HEK293T (cell line): ENCODE measurements at regions not wholly inside any gene's neighbourhood (a gene's known extent, or its start where the extent isn't known, plus 50 kb on each side); places are given as distances from the start of the nearest gene placed in this dataset.

Experiments used
- BHLHE40 ChIP-seq: fragments of 450-650 bp; IDR thresholded peaks from 2 replicates; pipeline ENCODE4 v1.6.1; 2016; ENCODE audit warnings: mild to moderate bottlenecking, moderate library complexity, borderline replicate concordance
- CTBP1 ChIP-seq: fragments of 450-650 bp; IDR thresholded peaks from 2 replicates; pipeline ENCODE4 v1.6.1; 2016; ENCODE audit warnings: borderline replicate concordance
- ELF4 ChIP-seq: fragments of 450-650 bp; IDR thresholded peaks from 2 replicates; pipeline ENCODE4 v1.6.1; 2017; ENCODE audit warnings: antibody characterized with exemption
- FOXK2 ChIP-seq: fragments of 450-650 bp; IDR thresholded peaks from 2 replicates; pipeline ENCODE4 v1.6.1; 2016; ENCODE audit warnings: mild to moderate bottlenecking
- FOXM1 ChIP-seq: fragments of 450-650 bp; IDR thresholded peaks from 2 replicates; pipeline ENCODE4 v1.6.1; 2017; ENCODE audit warnings: mild to moderate bottlenecking, borderline replicate concordance
- L3MBTL2 ChIP-seq: fragments of 450-650 bp; conservative IDR thresholded peaks from 2 replicates; pipeline ENCODE4 v1.6.1; 2016; ENCODE audit warnings: mild to moderate bottlenecking
- LEF1 ChIP-seq: fragments of 450-650 bp; IDR thresholded peaks from 2 replicates; pipeline ENCODE4 v1.6.1; 2017; ENCODE audit warnings: mild to moderate bottlenecking, borderline replicate concordance
- PKNOX1 ChIP-seq: fragments of 450-650 bp; IDR thresholded peaks from 2 replicates; pipeline ENCODE4 v1.6.1; 2016
- SP1 ChIP-seq: fragments of 450-650 bp; IDR thresholded peaks from 2 replicates; pipeline ENCODE4 v1.6.1; 2017
- TARDBP ChIP-seq: fragments of 450-650 bp; IDR thresholded peaks from 2 replicates; pipeline ENCODE4 v1.6.1; 2016
- ZNF384 ChIP-seq: fragments of 450-650 bp; IDR thresholded peaks from 2 replicates; pipeline ENCODE4 v1.6.1; 2016

- TF ChIP-seq FOXM1 (no peak), TARDBP (no peak), ELF4 (no peak), CTBP1 (no peak), L3MBTL2 (no peak), ZNF384 (no peak), LEF1 (no peak), BHLHE40 (no peak), FOXK2 (no peak), SP1 (no peak), PKNOX1 (no peak)
These were observed 63.7 kb downstream of the GPR6 start for GRCh38 chr6:110041830-110042229.
